SK-N-SH treated with all-trans-retinoic acid at 6 μM for 48 hours (cell line): ENCODE measurements at regions not wholly inside any gene's neighbourhood (a gene's known extent, or its start where the extent isn't known, plus 50 kb on each side); places are given as distances from the start of the nearest gene placed in this dataset.

Experiments used
- ATAC-seq: fragments of 200-7000 bp; cut with Tn5 transposase; 3 replicates; pipeline ENCODE4 v1.9.1; 2020; ENCODE audit warnings: mild to moderate bottlenecking, moderate library complexity
- ARNTL ChIP-seq: fragments of 450-650 bp; formaldehyde crosslinking; IDR thresholded peaks from 2 replicates; pipeline ENCODE4 v1.5.0; 2020; ENCODE audit warnings: low read depth, mild to moderate bottlenecking, moderate library complexity, borderline replicate concordance
- BACH2 ChIP-seq: fragments of 250-450 bp; sonication (Bioruptor Pico); IDR thresholded peaks from 2 replicates; pipeline ENCODE4 v1.9.0; 2021; ENCODE audit warnings: mild to moderate bottlenecking, borderline replicate concordance
- CREB5 ChIP-seq: fragments of 250-450 bp; sonication (Bioruptor Pico); IDR thresholded peaks from 2 replicates; pipeline ENCODE4 v1.5.1; 2020; ENCODE audit warnings: low read depth, mild to moderate bottlenecking, moderate library complexity
- CSDC2 ChIP-seq: fragments of 250-450 bp; sonication (Bioruptor Pico); IDR thresholded peaks from 2 replicates; pipeline ENCODE4 v1.5.0; 2020; ENCODE audit warnings: mild to moderate bottlenecking, moderate library complexity
- ESRRG ChIP-seq: fragments of 250-450 bp; sonication (Bioruptor Pico); IDR thresholded peaks from 2 replicates; pipeline ENCODE4 v1.6.1; 2021; ENCODE audit warnings: mild to moderate bottlenecking
- GLIS3 ChIP-seq: fragments of 250-450 bp; sonication (Bioruptor Pico); IDR thresholded peaks from 2 replicates; pipeline ENCODE4 v1.5.0; 2020; ENCODE audit warnings: mild to moderate bottlenecking, moderate library complexity
- ISL1 ChIP-seq: fragments of 250-450 bp; sonication (Bioruptor Pico); IDR thresholded peaks from 2 replicates; pipeline ENCODE4 v2.1.2; 2022; ENCODE audit warnings: mild to moderate bottlenecking, moderate library complexity
- OSR1 ChIP-seq: fragments of 250-450 bp; sonication (Bioruptor Pico); IDR thresholded peaks from 2 replicates; pipeline ENCODE4 v1.8.0; 2022; ENCODE audit warnings: moderate library complexity, mild to moderate bottlenecking, inconsistent platforms
- POU6F1 ChIP-seq: fragments of 250-450 bp; sonication (Bioruptor Pico); IDR thresholded peaks from 2 replicates; pipeline ENCODE4 v1.8.0; 2021; ENCODE audit warnings: low read depth, mild to moderate bottlenecking, moderate library complexity, borderline replicate concordance
- RARB ChIP-seq: fragments of 250-450 bp; sonication (Bioruptor Pico); IDR thresholded peaks from 2 replicates; pipeline ENCODE4 v1.8.0; 2021; ENCODE audit warnings: mild to moderate bottlenecking, moderate library complexity
- SNAI2 ChIP-seq: fragments of 250-450 bp; sonication (Bioruptor Pico); IDR thresholded peaks from 2 replicates; pipeline ENCODE4 v1.5.0; 2020; ENCODE audit warnings: mild to moderate bottlenecking, moderate library complexity
- TCF4 ChIP-seq: fragments of 250-450 bp; sonication (Bioruptor Pico); IDR thresholded peaks from 2 replicates; pipeline ENCODE4 v1.8.0; 2021; ENCODE audit warnings: mild to moderate bottlenecking, moderate library complexity, borderline replicate concordance
- TOX ChIP-seq: fragments of 250-450 bp; sonication (Bioruptor Pico); IDR thresholded peaks from 2 replicates; pipeline ENCODE4 v1.8.0; 2021; ENCODE audit warnings: mild to moderate bottlenecking, moderate library complexity, borderline replicate concordance
- TSHZ2 ChIP-seq: fragments of 250-450 bp; sonication (Bioruptor Pico); IDR thresholded peaks from 2 replicates; pipeline ENCODE4 v1.5.0; 2020; ENCODE audit warnings: mild to moderate bottlenecking, moderate library complexity
- ZC3H10 ChIP-seq: fragments of 250-450 bp; sonication (Bioruptor Pico); IDR thresholded peaks from 2 replicates; pipeline ENCODE4 v1.5.1; 2021; ENCODE audit warnings: mild to moderate bottlenecking, moderate library complexity
- ZFP3 ChIP-seq: fragments of 250-450 bp; sonication (Bioruptor Pico); IDR thresholded peaks from 2 replicates; pipeline ENCODE4 v1.5.0; 2020; ENCODE audit warnings: mild to moderate bottlenecking, moderate library complexity
- ZFP30 ChIP-seq: fragments of 450-650 bp; formaldehyde crosslinking; IDR thresholded peaks from 2 replicates; pipeline ENCODE4 v1.5.0; 2022; ENCODE audit warnings: mild to moderate bottlenecking, moderate library complexity
- ZNF565 ChIP-seq: fragments of 450-650 bp; formaldehyde crosslinking; conservative IDR thresholded peaks from 2 replicates; pipeline ENCODE4 v1.5.0; 2020; ENCODE audit warnings: low read depth, mild to moderate bottlenecking, moderate library complexity
- ZNF70 ChIP-seq: fragments of 450-650 bp; formaldehyde crosslinking; IDR thresholded peaks from 2 replicates; pipeline ENCODE4 v1.5.0; 2020; ENCODE audit warnings: mild to moderate bottlenecking, moderate library complexity
- ZNF8 ChIP-seq: fragments of 450-650 bp; formaldehyde crosslinking; IDR thresholded peaks from 2 replicates; pipeline ENCODE4 v1.5.0; 2020; ENCODE audit warnings: mild to moderate bottlenecking, moderate library complexity
- TF ChIP-seq, protein P1 (sequence below): fragments of 250-450 bp; sonication (Bioruptor Pico); IDR thresholded peaks from 2 replicates; pipeline ENCODE4 v1.8.0; 2020; ENCODE audit warnings: mild to moderate bottlenecking, moderate library complexity, borderline replicate concordance
- TF ChIP-seq, protein P2 (sequence below): fragments of 250-450 bp; sonication (Bioruptor Pico); IDR thresholded peaks from 2 replicates; pipeline ENCODE4 v1.5.1; 2021; ENCODE audit warnings: mild to moderate bottlenecking, moderate library complexity

DNA sequence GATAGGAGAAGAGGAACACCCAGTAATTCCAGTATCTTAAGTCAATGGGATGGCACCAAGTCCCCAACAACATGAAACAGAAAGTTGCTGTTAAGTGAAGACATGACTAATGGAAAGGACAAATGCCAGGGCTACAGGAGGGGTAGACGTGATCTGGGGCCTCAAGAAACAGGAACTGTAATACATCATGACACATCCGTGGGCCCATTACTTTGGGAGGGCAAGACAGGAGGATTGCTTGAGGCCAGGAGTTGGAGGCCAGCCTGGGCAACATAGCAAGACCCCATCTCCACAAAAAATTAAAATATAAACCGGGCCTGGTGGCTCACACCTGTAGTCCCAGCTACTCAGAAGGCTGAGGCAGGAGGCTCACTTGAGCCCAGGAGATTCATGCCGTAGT lies 408.6 kb upstream of the PRKCQ start (continued):
- TF ChIP-seq TSHZ2 (no peak), ARNTL (CRISPR knock-in tag) (no peak), ZC3H10 (CRISPR knock-in tag) (no peak), TCF4 (CRISPR knock-in tag) (no peak)

GRCh38 chr10:6987536-6987945 lies 407.5 kb upstream of the PRKCQ start:
- no peak for ATAC-seq
- TF ChIP-seq ISL1 (no peak), BACH2 (no peak), GLIS3 (no peak), POU6F1 (CRISPR knock-in tag) (no peak), ZFP30 (no peak), RARB (CRISPR knock-in tag) (no peak), OSR1 (CRISPR knock-in tag) (no peak), SNAI2 (CRISPR knock-in tag) (no peak), TOX (CRISPR knock-in tag) (no peak), CSDC2 (CRISPR knock-in tag) (no peak), ZFP3 (CRISPR knock-in tag) (no peak), ARNTL (CRISPR knock-in tag) (no peak), ZNF8 (no peak), TCF4 (CRISPR knock-in tag) (no peak)
- TF ChIP-seq, protein P1, sequence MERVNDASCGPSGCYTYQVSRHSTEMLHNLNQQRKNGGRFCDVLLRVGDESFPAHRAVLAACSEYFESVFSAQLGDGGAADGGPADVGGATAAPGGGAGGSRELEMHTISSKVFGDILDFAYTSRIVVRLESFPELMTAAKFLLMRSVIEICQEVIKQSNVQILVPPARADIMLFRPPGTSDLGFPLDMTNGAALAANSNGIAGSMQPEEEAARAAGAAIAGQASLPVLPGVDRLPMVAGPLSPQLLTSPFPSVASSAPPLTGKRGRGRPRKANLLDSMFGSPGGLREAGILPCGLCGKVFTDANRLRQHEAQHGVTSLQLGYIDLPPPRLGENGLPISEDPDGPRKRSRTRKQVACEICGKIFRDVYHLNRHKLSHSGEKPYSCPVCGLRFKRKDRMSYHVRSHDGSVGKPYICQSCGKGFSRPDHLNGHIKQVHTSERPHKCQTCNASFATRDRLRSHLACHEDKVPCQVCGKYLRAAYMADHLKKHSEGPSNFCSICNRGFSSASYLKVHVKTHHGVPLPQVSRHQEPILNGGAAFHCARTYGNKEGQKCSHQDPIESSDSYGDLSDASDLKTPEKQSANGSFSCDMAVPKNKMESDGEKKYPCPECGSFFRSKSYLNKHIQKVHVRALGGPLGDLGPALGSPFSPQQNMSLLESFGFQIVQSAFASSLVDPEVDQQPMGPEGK: no peak
- TF ChIP-seq, protein P2, sequence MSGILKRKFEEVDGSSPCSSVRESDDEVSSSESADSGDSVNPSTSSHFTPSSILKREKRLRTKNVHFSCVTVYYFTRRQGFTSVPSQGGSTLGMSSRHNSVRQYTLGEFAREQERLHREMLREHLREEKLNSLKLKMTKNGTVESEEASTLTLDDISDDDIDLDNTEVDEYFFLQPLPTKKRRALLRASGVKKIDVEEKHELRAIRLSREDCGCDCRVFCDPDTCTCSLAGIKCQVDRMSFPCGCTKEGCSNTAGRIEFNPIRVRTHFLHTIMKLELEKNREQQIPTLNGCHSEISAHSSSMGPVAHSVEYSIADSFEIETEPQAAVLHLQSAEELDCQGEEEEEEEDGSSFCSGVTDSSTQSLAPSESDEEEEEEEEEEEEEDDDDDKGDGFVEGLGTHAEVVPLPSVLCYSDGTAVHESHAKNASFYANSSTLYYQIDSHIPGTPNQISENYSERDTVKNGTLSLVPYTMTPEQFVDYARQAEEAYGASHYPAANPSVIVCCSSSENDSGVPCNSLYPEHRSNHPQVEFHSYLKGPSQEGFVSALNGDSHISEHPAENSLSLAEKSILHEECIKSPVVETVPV: no peak
- TF ChIP-seq, all 23 proteins: peak for 0

DNA sequence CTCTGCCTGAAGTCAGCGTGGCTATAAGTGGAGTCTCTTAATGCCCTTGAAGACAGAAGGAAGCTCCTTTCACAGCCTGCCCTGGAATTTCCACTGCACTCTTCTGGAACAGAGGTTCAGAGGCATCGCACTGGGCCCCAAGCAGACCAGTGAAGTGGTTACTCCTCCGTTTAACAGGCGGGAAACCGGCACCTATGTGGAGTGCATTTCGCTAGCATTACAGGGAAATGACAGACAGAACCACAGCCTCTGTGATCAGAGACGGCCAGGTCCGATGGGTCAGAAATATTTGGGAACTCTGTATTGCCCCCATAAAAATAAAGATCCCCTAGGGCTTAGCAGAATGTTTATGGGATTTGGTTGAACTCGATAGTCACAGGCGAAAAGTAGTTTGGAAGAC lies 406.9 kb upstream of the PRKCQ start:
- no peak for ATAC-seq
- no peak for TF ChIP-seq TSHZ2

DNA sequence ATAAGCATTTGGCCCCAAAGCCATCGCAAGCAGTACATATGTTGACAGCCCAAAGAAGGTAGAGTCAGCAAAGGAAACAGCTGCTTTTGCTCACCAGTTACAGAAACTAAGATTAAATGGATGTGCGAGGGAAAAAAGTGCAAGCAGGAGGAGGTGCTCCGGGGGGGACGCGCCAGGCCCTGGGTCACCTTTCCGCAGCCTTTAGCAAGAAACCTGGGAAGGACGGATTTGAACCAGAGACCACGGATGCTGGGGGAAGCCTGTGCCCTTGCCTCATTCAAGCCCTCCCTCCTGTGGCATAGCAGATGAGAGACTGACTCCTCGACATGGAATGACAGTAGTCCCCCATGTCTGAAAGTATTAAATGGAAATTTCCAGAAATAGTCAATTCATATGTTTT lies 405.6 kb upstream of the PRKCQ start:
- no peak for ATAC-seq
- TF ChIP-seq ESRRG (no peak), TSHZ2 (no peak), TOX (CRISPR knock-in tag) (no peak), ZFP3 (CRISPR knock-in tag) (no peak), BACH2 (no peak), ZNF70 (no peak), CSDC2 (CRISPR knock-in tag) (no peak), CREB5 (CRISPR knock-in tag) (no peak), ZNF565 (CRISPR knock-in tag) (no peak), ZFP30 (no peak)
